Activated T-cell treated with anti-CD3 and anti-CD28 coated beads, Interleukin-2, amount 50 U/mL, for 4 hours (primary cell): ENCODE measurements at regions not wholly inside any gene's neighbourhood (a gene's known extent, or its start where the extent isn't known, plus 50 kb on each side); places are given as distances from the start of the nearest gene placed in this dataset.

ENCODE experiments used
- ATAC-seq, 2 donors: fragments of 200-7000 bp; cut with Tn5 transposase; one replicate each; pipeline ENCODE4 v1.10.0; 2021
- DNase-seq: peaks from one replicate; pipeline ENCODE4 v3.0.0-alpha.2; 2020
- H3K27me3 Mint-ChIP-seq: one replicate; pipeline ENCODE4 v1.8.0; 2021; ENCODE audit warnings: low read depth, mixed read lengths
- H3K36me3 Mint-ChIP-seq: one replicate; pipeline ENCODE4 v1.8.0; 2022; ENCODE audit warnings: mixed read lengths; ENCODE audit not compliant: insufficient read depth
- H3K4me1 Mint-ChIP-seq: one replicate; pipeline ENCODE4 v1.8.0; 2021; ENCODE audit warnings: low read depth, mixed read lengths
- H3K4me3 Mint-ChIP-seq: one replicate; pipeline ENCODE4 v1.8.0; 2021; ENCODE audit warnings: mild to moderate bottlenecking, moderate library complexity, mixed read lengths
- H3K9me3 Mint-ChIP-seq: one replicate; pipeline ENCODE4 v1.8.0; 2021; ENCODE audit warnings: mixed read lengths

DNA sequence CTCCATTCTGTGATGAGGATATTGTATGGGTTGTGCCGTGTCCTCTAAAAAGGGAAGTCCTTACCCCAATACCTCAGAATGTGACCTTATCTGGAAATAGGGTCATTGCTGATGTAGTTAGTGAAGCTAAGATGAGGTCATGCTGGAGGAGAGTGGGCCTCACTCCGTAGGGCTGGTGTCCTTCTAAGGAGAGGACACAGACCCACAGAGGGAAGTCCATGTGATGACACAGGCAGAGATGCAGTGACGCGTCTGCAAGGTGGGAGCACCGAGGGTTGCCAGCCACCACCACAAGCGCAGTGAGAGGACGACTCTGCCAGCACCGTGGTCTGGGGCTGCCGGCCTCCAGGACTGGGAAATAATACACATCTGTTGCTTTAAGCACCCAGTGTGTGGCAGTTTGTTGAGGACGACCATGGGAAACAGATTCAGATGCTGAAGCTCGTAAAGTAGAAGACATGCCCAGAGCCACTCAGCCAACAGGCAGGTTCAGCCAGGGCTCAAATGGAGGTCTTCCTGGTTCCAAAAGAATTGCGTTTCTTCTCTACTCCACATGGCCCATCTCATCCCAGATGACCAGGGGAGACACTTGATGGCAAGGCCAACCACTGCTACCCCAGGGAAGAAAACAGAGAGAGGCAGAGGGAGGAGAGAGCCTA, 59.2 kb upstream of the DUSP22 start:
- H3K9me3 Mint-ChIP-seq: no peaks in the 10 kb centered on the region
- H3K4me3 Mint-ChIP-seq: no peak overlapping the region
- no peaks in the 10 kb centered on the region for H3K27me3 Mint-ChIP-seq
- peaks cover 37% of the 10 kb centered on the region for H3K4me1 Mint-ChIP-seq
- DNase-seq: no peak
- no peak for ATAC-seq
- H3K36me3 Mint-ChIP-seq: no peaks in the 10 kb centered on the region

DNA sequence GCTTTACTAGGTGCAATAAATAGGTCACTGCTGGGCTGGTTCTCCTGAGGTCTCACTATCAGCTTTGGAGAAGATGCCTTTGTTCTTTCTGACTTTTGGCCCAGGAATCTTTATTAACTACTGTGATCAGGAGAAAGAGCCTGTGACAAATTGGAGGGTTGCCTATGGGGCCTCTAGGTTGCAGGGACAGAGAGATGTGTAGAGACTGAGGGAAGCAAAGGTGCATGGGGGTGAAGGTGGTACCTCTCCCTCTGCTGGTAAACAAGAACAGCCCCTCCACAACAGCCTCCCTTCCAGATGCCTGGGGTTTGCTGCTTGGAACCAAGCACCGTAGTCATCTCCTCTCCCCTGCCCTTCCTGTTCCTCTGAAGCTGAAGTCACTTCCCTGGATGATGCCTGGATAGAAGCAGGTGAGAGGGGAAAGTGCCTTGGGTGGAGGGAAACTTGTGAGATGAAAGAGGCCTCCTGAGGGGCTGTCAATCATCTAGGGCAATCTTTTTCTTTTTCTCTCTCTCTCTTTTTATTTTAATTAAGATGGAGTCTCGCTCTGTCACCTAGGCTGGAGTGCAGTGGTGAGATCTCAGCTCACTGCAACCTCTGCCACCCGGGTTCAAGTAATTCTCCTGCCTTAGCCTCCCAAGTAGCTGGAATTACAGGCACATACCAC, 57.4 kb upstream of the DUSP22 start:
- no peak for ATAC-seq
- peaks cover 35% of the 10 kb centered on the region for H3K4me1 Mint-ChIP-seq
- no peaks in the 10 kb centered on the region for H3K27me3 Mint-ChIP-seq
- peak overlapping the region; percentile 13 for H3K4me3 Mint-ChIP-seq
- no peaks in the 10 kb centered on the region for H3K36me3 Mint-ChIP-seq
- DNase-seq: no peak
- no peaks in the 10 kb centered on the region for H3K9me3 Mint-ChIP-seq

DNA sequence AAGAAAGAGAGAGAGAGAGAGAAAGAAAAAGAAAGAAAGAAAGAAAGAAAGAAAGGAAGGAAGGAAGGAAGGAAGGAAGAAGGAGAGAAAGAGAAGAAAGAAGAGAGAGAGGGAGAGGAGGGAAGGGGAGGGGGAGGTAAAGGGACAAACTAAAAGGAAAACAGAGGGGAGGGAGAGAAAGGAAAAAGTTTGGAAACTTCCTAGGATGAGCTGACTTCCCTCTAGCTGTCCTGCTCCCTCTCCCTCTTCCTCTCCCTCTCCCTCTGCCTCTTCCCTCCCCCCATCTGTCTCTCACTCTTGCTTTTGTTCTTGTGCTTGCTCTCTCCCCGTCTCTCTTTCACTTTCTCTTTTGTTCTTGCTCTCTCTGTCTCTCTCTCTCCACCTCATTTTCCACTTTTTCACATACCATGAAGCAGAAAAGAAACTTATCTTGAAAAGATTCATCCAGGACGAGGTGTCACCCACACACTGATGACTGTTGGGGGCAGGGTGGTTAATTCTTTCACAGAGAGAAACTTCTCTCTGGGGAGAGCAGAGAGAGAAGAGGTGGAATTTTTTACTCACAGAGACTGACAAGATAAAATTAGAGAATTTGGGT, 56.4 kb upstream of the DUSP22 start:
- Mint-ChIP-seq H3K36me3 (no peaks in the 10 kb centered on the region), H3K4me3 (peak overlapping the region; percentile 13), H3K4me1 (peaks cover 35% of the 10 kb centered on the region), H3K9me3 (no peaks in the 10 kb centered on the region), H3K27me3 (no peaks in the 10 kb centered on the region)
- DNase-seq: peak; percentile 63
- peak; percentile 91 to 94 for ATAC-seq

DNA sequence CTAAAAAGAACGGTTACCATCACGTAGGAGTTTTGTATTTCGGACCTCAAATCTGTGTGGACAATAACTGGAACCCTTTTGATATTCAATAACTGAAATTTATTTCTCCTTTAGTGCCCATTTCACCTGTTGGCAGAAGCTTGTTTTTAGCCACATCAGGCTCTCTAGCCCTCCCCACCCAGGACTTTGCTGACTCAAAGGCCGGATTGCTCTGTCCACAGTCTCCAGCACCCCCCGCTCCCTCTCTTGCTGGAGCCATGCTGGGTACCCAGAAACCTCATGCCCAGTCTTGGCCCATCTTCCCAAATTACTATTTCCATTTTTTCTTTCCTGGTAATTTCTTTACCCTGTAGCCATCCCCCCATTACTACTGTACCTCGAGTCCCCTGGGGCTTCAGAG, 55.8 kb upstream of the DUSP22 start:
- no peaks in the 10 kb centered on the region for H3K36me3 Mint-ChIP-seq
- no peaks in the 10 kb centered on the region for H3K9me3 Mint-ChIP-seq
- no peak for ATAC-seq
- H3K4me3 Mint-ChIP-seq: no peak overlapping the region
- no peaks in the 10 kb centered on the region for H3K27me3 Mint-ChIP-seq
- DNase-seq: no peak
- H3K4me1 Mint-ChIP-seq: peaks cover 33% of the 10 kb centered on the region

DNA sequence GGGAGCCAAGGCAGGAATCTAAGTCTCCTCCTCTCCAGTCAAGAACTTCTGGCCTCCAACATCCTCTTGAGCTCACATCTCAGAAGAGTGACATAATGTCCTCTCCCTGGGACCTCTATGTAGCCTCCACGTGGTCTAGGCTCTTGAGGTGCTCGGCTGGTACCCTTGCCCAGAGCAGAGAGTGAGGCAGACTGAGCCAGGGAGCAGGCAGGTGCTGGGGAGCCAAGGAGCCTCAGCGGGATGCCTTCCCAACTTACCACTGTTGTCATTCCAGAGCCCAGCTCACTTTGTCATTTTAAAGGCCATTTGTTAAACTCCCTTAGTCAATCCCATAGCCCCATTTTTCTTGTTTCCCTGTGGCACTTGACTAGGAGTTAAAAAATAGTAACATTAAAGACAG, 52.1 kb upstream of the DUSP22 start:
- Mint-ChIP-seq H3K9me3 (peaks cover 3% of the 10 kb centered on the region), H3K4me1 (peaks cover 21% of the 10 kb centered on the region), H3K36me3 (no peaks in the 10 kb centered on the region), H3K27me3 (no peaks in the 10 kb centered on the region), H3K4me3 (no peak overlapping the region)
- no peak for DNase-seq
- ATAC-seq: no peak

DNA sequence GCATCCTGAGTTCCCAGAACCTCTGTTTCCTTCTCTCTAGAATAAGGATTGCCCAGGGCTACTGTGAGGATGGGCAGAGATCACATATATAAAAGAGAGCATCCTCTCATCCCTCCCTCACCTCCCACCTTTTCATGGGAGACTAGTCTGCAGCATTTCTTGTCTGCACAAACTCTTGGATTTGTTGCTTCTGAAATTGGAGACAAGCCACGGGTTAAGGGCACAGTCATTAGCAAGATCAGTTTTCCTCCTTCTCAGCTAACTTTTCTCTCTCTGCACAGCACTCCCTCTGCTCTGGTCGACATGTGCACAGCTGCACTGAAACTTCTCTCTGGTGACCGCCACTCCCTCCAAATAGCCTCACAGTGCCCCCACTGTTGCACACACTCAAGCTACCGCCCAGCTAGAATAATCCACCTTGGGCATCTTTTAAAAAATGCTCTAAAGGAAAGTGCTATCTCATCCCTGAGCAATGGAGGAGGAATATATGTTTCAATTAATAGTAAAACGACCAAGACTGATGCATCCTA, 50.9 kb upstream of the DUSP22 start:
- H3K36me3 Mint-ChIP-seq: no peaks in the 10 kb centered on the region
- H3K4me3 Mint-ChIP-seq: no peak overlapping the region
- peaks cover 3% of the 10 kb centered on the region for H3K9me3 Mint-ChIP-seq
- no peaks in the 10 kb centered on the region for H3K27me3 Mint-ChIP-seq
- H3K4me1 Mint-ChIP-seq: peaks cover 10% of the 10 kb centered on the region
- no peak for DNase-seq
- ATAC-seq: no peak
